GM10248 (cell line): ENCODE measurements at regions not wholly inside any gene's neighbourhood (a gene's known extent, or its start where the extent isn't known, plus 50 kb on each side); places are given as distances from the start of the nearest gene placed in this dataset.

Source experiments
- CTCF ChIA-PET: fragments of 300-600 bp; sonication (Branson Sonifier 250); formaldehyde crosslinking; extraction: SDS; loops from one replicate; lab custom pipeline; 2021; ENCODE audit warnings: antibody characterized with exemption; lab: Yijun Ruan, JAX
- POLR2A ChIA-PET: fragments of 350-650 bp; sonication (Branson Sonifier 250); formaldehyde crosslinking; extraction: SDS; loops from one replicate; lab custom pipeline; 2020; ENCODE audit warnings: antibody characterized with exemption; lab: Yijun Ruan, JAX
- DNase-seq: peaks from one replicate; pipeline ENCODE4 v3.0.0; 2012; ENCODE audit errors: extremely low spot score
- CTCF ChIP-seq: IDR thresholded peaks from 2 replicates; pipeline ENCODE4 v1.5.1; 2012; ENCODE audit warnings: mild to moderate bottlenecking, low read depth; ENCODE audit errors: extremely low read depth, missing control alignments, control extremely low read depth

- ChIA-PET CTCF (no interaction called here), POLR2A (no interaction called here)
These were observed 1324.6 kb upstream of the NRXN1 start for GRCh38 chr2:52356556-52356955.

GRCh38 chr2:52347292-52347691, 1315.4 kb upstream of the NRXN1 start:
- TF ChIP-seq CTCF, result no peak
- POLR2A ChIA-PET, result no interaction called here
- no peak for DNase-seq
- CTCF ChIA-PET, result no interaction called here

More at GRCh38 chr2:52356556-52356955, 1324.6 kb upstream of the NRXN1 start:
- TF ChIP-seq CTCF, result no peak
- no peak for DNase-seq

- CTCF ChIA-PET, result no interaction called here
- no peak for TF ChIP-seq CTCF
- no peak for DNase-seq
- POLR2A ChIA-PET, result no interaction called here
These were observed 1313.7 kb upstream of the NRXN1 start for GRCh38 chr2:52345676-52346075.

GRCh38 chr2:52345082-52345481, 1313.2 kb upstream of the NRXN1 start:
- no peak for TF ChIP-seq CTCF
- ChIA-PET CTCF (interaction anchor here (1.2 kb wide), 1 partner anchor 29 kb away, joined by 3 read pairs; no protein-coding TSS in a partner anchor), POLR2A (no interaction called here)
- no peak for DNase-seq

GRCh38 chr2:52343706-52344266, 1311.9 kb upstream of the NRXN1 start:
- no peak for DNase-seq
- ChIA-PET CTCF (no interaction called here), POLR2A (no interaction called here)
- no peak for TF ChIP-seq CTCF

GRCh38 chr2:52343010-52343409, 1311.1 kb upstream of the NRXN1 start:
- ChIA-PET POLR2A (no interaction called here), CTCF (no interaction called here)
- TF ChIP-seq CTCF, result no peak
- no peak for DNase-seq

GRCh38 chr2:52342458-52342857, 1310.5 kb upstream of the NRXN1 start:
- TF ChIP-seq CTCF, result no peak
- no peak for DNase-seq
- ChIA-PET CTCF (no interaction called here), POLR2A (no interaction called here)
